AG09309 (cell line): ENCODE measurements at regions not wholly inside any gene's neighbourhood (a gene's known extent, or its start where the extent isn't known, plus 50 kb on each side); places are given as distances from the start of the nearest gene placed in this dataset.

ENCODE experiments used
- DNase-seq: peaks from one replicate; pipeline ENCODE4 v3.0.0-alpha.2; 2010; ENCODE audit warnings: low read depth
- H3K4me3 ChIP-seq: 2 replicates; pipeline ENCODE4 v1.5.1; 2011; ENCODE audit warnings: mild to moderate bottlenecking, low read depth, low read length, moderate library complexity; ENCODE audit not compliant: control insufficient read depth
- CTCF ChIP-seq: IDR thresholded peaks from 2 replicates; pipeline ENCODE4 v1.5.1; 2011; ENCODE audit warnings: mild to moderate bottlenecking, low read depth, low read length, inconsistent platforms; ENCODE audit not compliant: insufficient read depth, control insufficient read depth; ENCODE audit errors: missing control alignments

- DNase-seq: no peak
- no peak overlapping the region for H3K4me3 ChIP-seq
- TF ChIP-seq CTCF: no peak
These were observed 50.8 kb upstream of the AIG1 start for GRCh38 chr6:143009851-143010250.
